Keratinocyte (primary cell): ENCODE measurements at regions not wholly inside any gene's neighbourhood (a gene's known extent, or its start where the extent isn't known, plus 50 kb on each side); places are given as distances from the start of the nearest gene placed in this dataset.

Experiments
- DNase-seq: peaks from one replicate; pipeline ENCODE4 v3.0.0-alpha.2; 2011; ENCODE audit warnings: low read depth, missing footprints, low spot score
- FAIRE-seq: peaks from 2 replicates; lab custom pipeline; 2011; peaks lifted over from hg19 to GRCh38; lab: Jason Lieb, UNC
- H2AFZ ChIP-seq: 2 replicates; pipeline ENCODE4 v1.6.0; 2012; ENCODE audit warnings: low read length, control low read depth, inconsistent platforms; ENCODE audit not compliant: control insufficient read depth
- H3K27ac ChIP-seq: 2 replicates; pipeline ENCODE4 v1.5.1; 2011; ENCODE audit warnings: low read length; ENCODE audit not compliant: control insufficient read depth, insufficient read depth
- H3K27me3 ChIP-seq: 3 replicates; pipeline ENCODE4 v1.6.0; 2011; ENCODE audit warnings: low read length; ENCODE audit not compliant: control insufficient read depth, insufficient read depth; ENCODE audit errors: extremely low read depth
- H3K36me3 ChIP-seq, 2 experiments: 2 replicates in 1 of 2; 3 replicates in 1 of 2; pipeline ENCODE4 v1.5.1; 2011; ENCODE audit warnings: low read length in 2 of 2, mild to moderate bottlenecking in 1 of 2; ENCODE audit not compliant: control insufficient read depth in 2 of 2, insufficient read depth in 2 of 2; ENCODE audit errors: extremely low read depth in 1 of 2
- H3K4me1 ChIP-seq: 3 replicates; pipeline ENCODE4 v1.5.1; 2011; ENCODE audit warnings: low read length; ENCODE audit not compliant: control insufficient read depth, insufficient read depth; ENCODE audit errors: extremely low read depth
- H3K4me2 ChIP-seq: 3 replicates; pipeline ENCODE4 v1.6.0; 2011; ENCODE audit warnings: low read depth, low read length; ENCODE audit not compliant: control insufficient read depth, insufficient read depth; ENCODE audit errors: extremely low read depth
- H3K4me3 ChIP-seq, 3 experiments: fragments of 200-600 bp in 1 of 3; sonication (generic) in 1 of 3; 2 replicates in 2 of 3; 3 replicates in 1 of 3; pipeline ENCODE4 v1.5.1; 2011 to 2016; ENCODE audit warnings: low read length in 3 of 3, mild to moderate bottlenecking in 3 of 3, control low read depth in 2 of 3, inconsistent platforms in 1 of 3, low read depth in 1 of 3, mixed read lengths in 1 of 3, mixed run types in 1 of 3, moderate library complexity in 1 of 3; ENCODE audit not compliant: control insufficient read depth in 2 of 3, insufficient read depth in 2 of 3; ENCODE audit errors: extremely low read depth in 1 of 3
- H3K79me2 ChIP-seq: 2 replicates; pipeline ENCODE4 v1.6.0; 2012; ENCODE audit warnings: low read length; ENCODE audit not compliant: control insufficient read depth, insufficient read depth
- H3K9ac ChIP-seq: 3 replicates; pipeline ENCODE4 v1.6.0; 2011; ENCODE audit warnings: low read length; ENCODE audit not compliant: control insufficient read depth, insufficient read depth; ENCODE audit errors: extremely low read depth
- H3K9me1 ChIP-seq: 3 replicates; pipeline ENCODE4 v1.6.0; 2011; ENCODE audit warnings: low read length; ENCODE audit not compliant: control insufficient read depth, insufficient read depth; ENCODE audit errors: extremely low read depth
- H3K9me3 ChIP-seq: 2 replicates; pipeline ENCODE4 v1.5.1; 2012; ENCODE audit warnings: low read depth, low read length; ENCODE audit not compliant: control insufficient read depth
- H4K20me1 ChIP-seq: 3 replicates; pipeline ENCODE4 v1.6.0; 2011; ENCODE audit warnings: low read length; ENCODE audit not compliant: control insufficient read depth, insufficient read depth; ENCODE audit errors: extremely low read depth
- CTCF ChIP-seq, 3 experiments: IDR thresholded peaks in 1 of 3; conservative IDR thresholded peaks in 1 of 3; optimal IDR thresholded peaks in 1 of 3; 2 replicates in 2 of 3; 3 replicates in 1 of 3; pipeline versions ENCODE3 to v1.5.1; 2011; ENCODE audit warnings: low read length in 3 of 3, mild to moderate bottlenecking in 3 of 3, moderate library complexity in 2 of 3, control low read depth in 1 of 3, inconsistent platforms in 1 of 3; ENCODE audit not compliant: insufficient read depth in 2 of 3; ENCODE audit errors: extremely low read depth in 1 of 3
- EZH2 ChIP-seq: IDR thresholded peaks from one replicate; pipeline ENCODE4 v1.6.1; 2012; ENCODE audit warnings: inconsistent platforms, mild to moderate bottlenecking, low read length, moderate library complexity
- dilution Hi-C: fragments of 300-500 bp; cut with MboI; formaldehyde crosslinking; loops from one replicate; pipeline ENCODE4 v1.7.0; 2020; ENCODE audit warnings: low sequenced_read_pairs; ENCODE audit not compliant: extremely low pct_ligation_motif_present

DNA sequence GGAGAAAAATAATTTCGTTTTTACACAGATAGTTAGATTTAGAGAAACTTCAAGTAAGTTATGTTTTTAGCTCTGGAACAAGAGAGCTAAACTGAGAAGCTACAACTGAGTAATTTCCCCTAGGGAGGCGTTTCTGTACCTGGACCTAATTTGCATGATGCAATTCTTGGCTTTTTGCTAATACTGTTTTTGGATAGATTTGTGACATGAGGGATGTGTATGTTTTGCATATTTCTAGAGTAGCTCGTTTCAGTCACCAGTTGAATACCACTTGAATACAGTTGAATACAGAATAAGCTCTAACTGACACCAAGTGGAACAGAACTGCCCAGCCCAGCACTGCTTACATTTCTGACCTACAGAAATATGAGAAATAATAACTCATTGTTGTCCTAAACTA, 1227.9 kb upstream of the SPRY2 start:
- Histone ChIP-seq H4K20me1 (no peaks in the 10 kb centered on the region), H3K4me1 (no peaks in the 10 kb centered on the region), H3K4me3 (no peak overlapping the region), H2AFZ (no peak overlapping the region), H3K9ac (no peak overlapping the region), H3K4me2 (no peak overlapping the region), H3K27ac (no peak overlapping the region), H3K9me3 (no peaks in the 10 kb centered on the region), H3K9me1 (no peaks in the 10 kb centered on the region), H3K79me2 (no peaks in the 10 kb centered on the region), H3K27me3 (no peaks in the 10 kb centered on the region), H3K36me3 (no peaks in the 10 kb centered on the region)
- TF ChIP-seq EZH2 = no peak
- no peak for TF ChIP-seq CTCF (optimal IDR thresholded peaks at IDR 0.05 in 1 of 3, IDR thresholded peaks at IDR 0.05 in 1 of 3, conservative IDR thresholded peaks at IDR 0.05 in 1 of 3; ENCODE audit: extremely low read depth in 1 of 3, insufficient read depth in 2 of 3, low read length in 3 of 3)
- dilution Hi-C loops = no loop called here
- no peak for DNase-seq
- FAIRE-seq = no peak

GRCh38 chr13:81565849-81566248, 1224.9 kb upstream of the SPRY2 start:
- DNase-seq = no peak
- Histone ChIP-seq H3K4me3 (no peak overlapping the region), H3K9me3 (no peaks in the 10 kb centered on the region), H4K20me1 (no peaks in the 10 kb centered on the region), H3K27me3 (no peaks in the 10 kb centered on the region), H3K4me1 (no peaks in the 10 kb centered on the region), H3K36me3 (no peaks in the 10 kb centered on the region), H3K27ac (no peak overlapping the region), H3K9ac (no peak overlapping the region), H3K4me2 (no peak overlapping the region), H3K9me1 (no peaks in the 10 kb centered on the region), H3K79me2 (no peaks in the 10 kb centered on the region), H2AFZ (no peak overlapping the region)
- TF ChIP-seq EZH2 (no peak), CTCF (optimal IDR thresholded peaks at IDR 0.05 in 1 of 3, IDR thresholded peaks at IDR 0.05 in 1 of 3, conservative IDR thresholded peaks at IDR 0.05 in 1 of 3; ENCODE audit: extremely low read depth in 1 of 3, insufficient read depth in 2 of 3, low read length in 3 of 3) (no peak)
- dilution Hi-C loops = no loop called here
- no peak for FAIRE-seq
